HEK293T (cell line): ENCODE measurements at regions not wholly inside any gene's neighbourhood (a gene's known extent, or its start where the extent isn't known, plus 50 kb on each side); places are given as distances from the start of the nearest gene placed in this dataset.

Source experiments
- ARNT ChIP-seq: fragments of 450-650 bp; IDR thresholded peaks from 2 replicates; pipeline ENCODE4 v1.6.1; 2017; ENCODE audit warnings: mild to moderate bottlenecking
- BHLHE40 ChIP-seq: fragments of 450-650 bp; IDR thresholded peaks from 2 replicates; pipeline ENCODE4 v1.6.1; 2016; ENCODE audit warnings: mild to moderate bottlenecking, moderate library complexity, borderline replicate concordance
- CTBP1 ChIP-seq: fragments of 450-650 bp; IDR thresholded peaks from 2 replicates; pipeline ENCODE4 v1.6.1; 2016; ENCODE audit warnings: borderline replicate concordance
- ELF4 ChIP-seq: fragments of 450-650 bp; IDR thresholded peaks from 2 replicates; pipeline ENCODE4 v1.6.1; 2017; ENCODE audit warnings: antibody characterized with exemption
- FOXA1 ChIP-seq: fragments of 450-650 bp; IDR thresholded peaks from 2 replicates; pipeline ENCODE4 v1.6.1; 2016; ENCODE audit warnings: mild to moderate bottlenecking
- FOXK2 ChIP-seq: fragments of 450-650 bp; IDR thresholded peaks from 2 replicates; pipeline ENCODE4 v1.6.1; 2016; ENCODE audit warnings: mild to moderate bottlenecking
- FOXM1 ChIP-seq: fragments of 450-650 bp; IDR thresholded peaks from 2 replicates; pipeline ENCODE4 v1.6.1; 2017; ENCODE audit warnings: mild to moderate bottlenecking, borderline replicate concordance
- HDGF ChIP-seq: fragments of 450-650 bp; IDR thresholded peaks from 2 replicates; pipeline ENCODE4 v1.6.1; 2017; ENCODE audit warnings: antibody characterized with exemption, borderline replicate concordance
- NFRKB ChIP-seq: fragments of 450-650 bp; IDR thresholded peaks from 2 replicates; pipeline ENCODE4 v1.6.1; 2016; ENCODE audit warnings: mild to moderate bottlenecking, moderate library complexity
- PKNOX1 ChIP-seq: fragments of 450-650 bp; IDR thresholded peaks from 2 replicates; pipeline ENCODE4 v1.6.1; 2016
- SP1 ChIP-seq: fragments of 450-650 bp; IDR thresholded peaks from 2 replicates; pipeline ENCODE4 v1.6.1; 2017
- SUZ12 ChIP-seq: fragments of 450-650 bp; IDR thresholded peaks from 2 replicates; pipeline ENCODE4 v1.6.1; 2016; ENCODE audit warnings: mild to moderate bottlenecking
- TARDBP ChIP-seq: fragments of 450-650 bp; IDR thresholded peaks from 2 replicates; pipeline ENCODE4 v1.6.1; 2016
- ZNF384 ChIP-seq: fragments of 450-650 bp; IDR thresholded peaks from 2 replicates; pipeline ENCODE4 v1.6.1; 2016

- no peak for TF ChIP-seq TARDBP
- no peak for TF ChIP-seq SP1
- no peak for TF ChIP-seq FOXM1
- TF ChIP-seq ZNF384 = no peak
- TF ChIP-seq PKNOX1 = no peak
- TF ChIP-seq ARNT = no peak
- no peak for TF ChIP-seq FOXK2
- no peak for TF ChIP-seq HDGF
- TF ChIP-seq ELF4 = no peak
- TF ChIP-seq NFRKB = no peak
- no peak for TF ChIP-seq SUZ12
- no peak for TF ChIP-seq BHLHE40
- no peak for TF ChIP-seq CTBP1
- no peak for TF ChIP-seq FOXA1
Measured at GRCh38 chr13:34322014-34322742, 504.2 kb downstream of the RFC3 start.
